Endodermal cell (in vitro differentiated cells): ENCODE measurements at regions not wholly inside any gene's neighbourhood (a gene's known extent, or its start where the extent isn't known, plus 50 kb on each side); places are given as distances from the start of the nearest gene placed in this dataset.
"Not testable (repeated sequence)": the region's sequence is repeated elsewhere in the genome, so short reads cannot be mapped to it uniquely, and the experiment has no call there.

Experiments
- DNase-seq: peaks from one replicate; pipeline ENCODE4 v3.0.0-alpha.2; 2017
- H3K27ac ChIP-seq: 2 replicates; pipeline ENCODE4 v1.5.1; 2013; ENCODE audit warnings: mild to moderate bottlenecking, low read depth, low read length, moderate library complexity
- H3K27me3 ChIP-seq: 2 replicates; pipeline ENCODE4 v1.6.1; 2013; ENCODE audit warnings: mild to moderate bottlenecking, low read length, moderate library complexity; ENCODE audit not compliant: insufficient read depth, control insufficient read depth, poor library complexity, severe bottlenecking
- H3K36me3 ChIP-seq: 2 replicates; pipeline ENCODE4 v1.7.0; 2013; ENCODE audit warnings: mild to moderate bottlenecking, low read length, moderate library complexity; ENCODE audit not compliant: control insufficient read depth, insufficient read depth
- H3K4me1 ChIP-seq: one replicate; pipeline ENCODE4 v1.7.0; 2013; ENCODE audit warnings: low read length; ENCODE audit not compliant: control insufficient read depth, insufficient read depth
- H3K4me3 ChIP-seq: 2 replicates; pipeline ENCODE4 v1.5.1; 2013; ENCODE audit warnings: mild to moderate bottlenecking, low read length, moderate library complexity
- H3K9ac ChIP-seq: 2 replicates; pipeline ENCODE4 v1.6.1; 2013; ENCODE audit warnings: mild to moderate bottlenecking, low read length, moderate library complexity; ENCODE audit not compliant: poor library complexity, severe bottlenecking; ENCODE audit errors: extremely low read depth
- H3K9me3 ChIP-seq: 2 replicates; pipeline ENCODE4 v1.6.1; 2013; ENCODE audit warnings: mild to moderate bottlenecking, low read length, moderate library complexity; ENCODE audit not compliant: control insufficient read depth
- H3K27ac Mint-ChIP-seq: 2 replicates; pipeline ENCODE4 v1.8.0; 2020; ENCODE audit warnings: mixed read lengths
- H3K27me3 Mint-ChIP-seq: 2 replicates; pipeline ENCODE4 v1.8.0; 2021; ENCODE audit warnings: mild to moderate bottlenecking, mixed read lengths; ENCODE audit not compliant: insufficient read depth
- H3K36me3 Mint-ChIP-seq: 2 replicates; pipeline ENCODE4 v1.8.0; 2020; ENCODE audit warnings: low read depth, mixed read lengths
- H3K4me1 Mint-ChIP-seq: 2 replicates; pipeline ENCODE4 v1.8.0; 2020; ENCODE audit warnings: mixed read lengths
- H3K4me3 Mint-ChIP-seq: 2 replicates; pipeline ENCODE4 v1.8.0; 2020; ENCODE audit warnings: mild to moderate bottlenecking, moderate library complexity, mixed read lengths
- H3K9me3 Mint-ChIP-seq: 2 replicates; pipeline ENCODE4 v1.8.0; 2020; ENCODE audit warnings: mild to moderate bottlenecking, mixed read lengths
- CTCF ChIP-seq: fragments of 200-600 bp; sonication (generic); conservative IDR thresholded peaks from 2 replicates; pipeline ENCODE4 v1.5.0; 2021; ENCODE audit warnings: antibody characterized with exemption, mild to moderate bottlenecking
- WGBS, 2 experiments: methylation state at CpG; one replicate each; pipeline versions ENCODE4 v1.1.5 to v1.1.7; 2013; ENCODE audit warnings: missing lambda C conversion rate in 2 of 2, mixed read lengths in 1 of 2; ENCODE audit not compliant: insufficient coverage in 1 of 2, insufficient read length in 1 of 2; 5-methylcytosine and 5-hydroxymethylcytosine counted together

- H3K9me3 ChIP-seq, result no peaks in the 10 kb centered on the region
- no peak overlapping the region for H3K9ac ChIP-seq
- Mint-ChIP-seq H3K27ac (no peak overlapping the region), H3K9me3 (peaks cover 5% of the 10 kb centered on the region), H3K4me3 (no peak overlapping the region), H3K36me3 (no peaks in the 10 kb centered on the region), H3K4me1 (peaks cover 5% of the 10 kb centered on the region), H3K27me3 (no peaks in the 10 kb centered on the region)
- H3K4me1 ChIP-seq, result no peaks in the 10 kb centered on the region
- no peaks in the 10 kb centered on the region for H3K36me3 ChIP-seq
- TF ChIP-seq CTCF, result no peak
- no peak overlapping the region for H3K27ac ChIP-seq
- no peaks in the 10 kb centered on the region for H3K27me3 ChIP-seq
- DNase-seq, result no peak
- H3K4me3 ChIP-seq, result no peak overlapping the region
- 78 to 96% methylated on average over 1 to 3 of the region's 3 CpGs for WGBS, 2 experiments
These were observed 432.0 kb upstream of the TBL1XR1 start for GRCh38 chr3:177629276-177629675.

GRCh38 chr3:177633671-177634207 is 436.5 kb upstream of the TBL1XR1 start:
- Histone ChIP-seq H3K9me3 (no peaks in the 10 kb centered on the region), H3K27ac (no peak overlapping the region), H3K4me1 (no peaks in the 10 kb centered on the region), H3K36me3 (no peaks in the 10 kb centered on the region), H3K9ac (no peak overlapping the region), H3K27me3 (no peaks in the 10 kb centered on the region), H3K4me3 (no peak overlapping the region)
- no peak overlapping the region for H3K4me3 Mint-ChIP-seq
- DNase-seq, result no peak
- no peak for TF ChIP-seq CTCF
- peaks cover 6% of the 10 kb centered on the region for H3K9me3 Mint-ChIP-seq
- H3K27ac Mint-ChIP-seq, result no peak overlapping the region
- H3K27me3 Mint-ChIP-seq, result no peaks in the 10 kb centered on the region
- WGBS, 2 experiments, result 88 to 92% methylated on average over 2 to 4 of the region's 5 CpGs
- peaks cover 1% of the 10 kb centered on the region for H3K4me1 Mint-ChIP-seq
- no peaks in the 10 kb centered on the region for H3K36me3 Mint-ChIP-seq

- H3K4me3 ChIP-seq, H3K4me1 Mint-ChIP-seq, H3K27me3 ChIP-seq, H3K4me1 ChIP-seq, H3K4me3 Mint-ChIP-seq, H3K9ac ChIP-seq, H3K27ac ChIP-seq, H3K27ac Mint-ChIP-seq, H3K9me3 ChIP-seq, H3K27me3 Mint-ChIP-seq, H3K9me3 Mint-ChIP-seq, H3K36me3 Mint-ChIP-seq, DNase-seq, H3K36me3 ChIP-seq: not testable (repeated sequence)
- 92 to 95% methylated on average over 2 to 3 of the region's 3 CpGs for WGBS, 2 experiments
These were observed 438.4 kb upstream of the TBL1XR1 start for GRCh38 chr3:177635601-177636106.
